Mucosa of rectum (tissue), 2 donors: ENCODE measurements at regions not wholly inside any gene's neighbourhood (a gene's known extent, or its start where the extent isn't known, plus 50 kb on each side); places are given as distances from the start of the nearest gene placed in this dataset.

ENCODE experiments used
- H3K27ac ChIP-seq, 2 donors: one replicate each; pipeline ENCODE4 v1.7.0; 2013; ENCODE audit warnings: inconsistent platforms in 2 of 2, low read depth in 2 of 2, low read length in 2 of 2
- H3K27me3 ChIP-seq, 2 donors: one replicate each; pipeline ENCODE4 v1.7.0; 2013; ENCODE audit warnings: low read length in 2 of 2; ENCODE audit not compliant: control insufficient read depth in 2 of 2, insufficient read depth in 2 of 2
- H3K36me3 ChIP-seq, 2 donors: one replicate each; pipeline ENCODE4 v1.7.0; 2013; ENCODE audit warnings: low read length in 2 of 2; ENCODE audit not compliant: control insufficient read depth in 2 of 2, insufficient read depth in 2 of 2
- H3K4me1 ChIP-seq, 2 donors: one replicate each; pipeline ENCODE4 v1.7.0; 2013; ENCODE audit warnings: low read length in 2 of 2, mild to moderate bottlenecking in 1 of 2; ENCODE audit not compliant: control insufficient read depth in 2 of 2, insufficient read depth in 2 of 2
- H3K4me3 ChIP-seq, 2 donors: one replicate each; pipeline ENCODE4 v1.7.0; 2013; ENCODE audit warnings: low read length in 2 of 2
- H3K9ac ChIP-seq, 2 donors: one replicate each; pipeline ENCODE4 v1.7.0; 2013; ENCODE audit warnings: low read length in 2 of 2, low read depth in 1 of 2, mild to moderate bottlenecking in 1 of 2
- H3K9me3 ChIP-seq, 2 donors: one replicate each; pipeline ENCODE4 v1.7.0; 2013; ENCODE audit warnings: low read length in 2 of 2; ENCODE audit not compliant: control insufficient read depth in 2 of 2
- donor health status: healthy.
- donor health status: Normal muscosa, but diverticular disease.

DNA sequence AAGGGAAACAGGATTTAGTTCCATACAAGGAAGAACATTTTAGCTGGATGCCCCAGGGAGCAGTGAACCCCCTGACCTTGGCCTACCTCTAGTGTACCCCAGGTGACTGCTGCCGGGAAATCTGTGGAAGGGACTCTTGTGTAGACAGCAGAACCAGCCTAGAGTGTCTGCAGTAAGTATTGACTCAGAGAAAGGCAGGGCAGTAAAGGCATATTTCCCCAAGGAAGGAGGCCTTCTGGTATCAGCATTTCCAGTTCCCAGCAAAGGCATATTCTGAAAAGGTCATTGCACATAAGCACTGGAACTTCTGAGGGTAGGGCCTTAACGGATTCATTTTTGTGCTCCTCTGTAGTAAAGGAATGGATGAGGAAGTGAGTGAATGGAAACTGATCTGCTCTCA, 246.2 kb downstream of the FAM43A start:
- no peaks in the 10 kb centered on the region for H3K9me3 ChIP-seq
- H3K4me3 ChIP-seq = no peak overlapping the region
- no peak overlapping the region for H3K27ac ChIP-seq
- H3K27me3 ChIP-seq = no peaks in the 10 kb centered on the region
- H3K4me1 ChIP-seq = no peaks in the 10 kb centered on the region
- H3K9ac ChIP-seq = no peak overlapping the region
- H3K36me3 ChIP-seq = no peaks in the 10 kb centered on the region

DNA sequence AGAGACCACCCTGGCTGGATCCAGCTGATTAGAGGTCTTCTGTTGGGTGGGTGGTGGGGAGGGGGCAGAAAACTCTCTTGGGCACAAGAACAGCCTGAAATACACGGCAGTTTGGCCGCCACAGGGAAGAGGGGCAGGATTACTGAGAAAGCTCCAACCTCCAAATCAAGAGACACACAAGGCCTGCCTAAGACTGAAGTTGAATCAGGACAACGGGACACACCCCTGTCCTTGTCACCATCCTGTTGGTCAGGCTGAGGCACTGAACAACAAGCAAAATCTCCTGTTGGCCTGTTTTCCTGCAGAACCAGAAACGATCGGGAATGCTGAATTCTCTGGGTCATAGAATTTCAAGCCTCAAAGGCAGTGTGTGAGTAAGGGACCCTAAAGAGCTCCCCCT, 247.8 kb downstream of the FAM43A start:
- Histone ChIP-seq H3K27ac (no peak overlapping the region), H3K9ac (no peak overlapping the region), H3K36me3 (no peaks in the 10 kb centered on the region), H3K4me1 (peaks cover 0 to under 1% of the 10 kb centered on the region in 2 donors), H3K9me3 (no peaks in the 10 kb centered on the region), H3K4me3 (no peak overlapping the region), H3K27me3 (no peaks in the 10 kb centered on the region)

DNA sequence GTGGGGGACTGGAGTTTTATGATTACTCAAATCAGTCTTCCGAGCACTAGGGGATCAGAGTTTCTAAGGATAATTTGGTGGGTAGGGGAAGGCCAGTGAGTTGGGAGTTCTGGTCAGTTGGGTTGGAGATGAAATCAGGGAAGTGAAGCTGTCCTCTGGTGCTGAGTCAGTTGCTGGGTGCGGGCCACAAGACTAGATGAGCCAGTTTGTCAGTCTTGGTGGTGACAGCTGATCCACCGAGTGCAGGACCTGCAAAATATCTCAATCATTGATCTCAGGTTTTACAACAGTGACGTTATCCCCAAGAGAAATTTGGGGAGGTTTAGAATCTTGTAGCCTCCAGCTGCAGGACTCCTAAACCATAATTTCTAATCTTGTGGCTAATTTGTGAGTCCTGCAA, 249.4 kb downstream of the FAM43A start:
- no peaks in the 10 kb centered on the region for H3K27me3 ChIP-seq
- H3K27ac ChIP-seq = no peak overlapping the region
- no peaks in the 10 kb centered on the region for H3K9me3 ChIP-seq
- H3K4me1 ChIP-seq = peaks cover 0 to 3% of the 10 kb centered on the region in 2 donors
- no peak overlapping the region for H3K9ac ChIP-seq
- H3K4me3 ChIP-seq = no peak overlapping the region
- no peaks in the 10 kb centered on the region for H3K36me3 ChIP-seq

DNA sequence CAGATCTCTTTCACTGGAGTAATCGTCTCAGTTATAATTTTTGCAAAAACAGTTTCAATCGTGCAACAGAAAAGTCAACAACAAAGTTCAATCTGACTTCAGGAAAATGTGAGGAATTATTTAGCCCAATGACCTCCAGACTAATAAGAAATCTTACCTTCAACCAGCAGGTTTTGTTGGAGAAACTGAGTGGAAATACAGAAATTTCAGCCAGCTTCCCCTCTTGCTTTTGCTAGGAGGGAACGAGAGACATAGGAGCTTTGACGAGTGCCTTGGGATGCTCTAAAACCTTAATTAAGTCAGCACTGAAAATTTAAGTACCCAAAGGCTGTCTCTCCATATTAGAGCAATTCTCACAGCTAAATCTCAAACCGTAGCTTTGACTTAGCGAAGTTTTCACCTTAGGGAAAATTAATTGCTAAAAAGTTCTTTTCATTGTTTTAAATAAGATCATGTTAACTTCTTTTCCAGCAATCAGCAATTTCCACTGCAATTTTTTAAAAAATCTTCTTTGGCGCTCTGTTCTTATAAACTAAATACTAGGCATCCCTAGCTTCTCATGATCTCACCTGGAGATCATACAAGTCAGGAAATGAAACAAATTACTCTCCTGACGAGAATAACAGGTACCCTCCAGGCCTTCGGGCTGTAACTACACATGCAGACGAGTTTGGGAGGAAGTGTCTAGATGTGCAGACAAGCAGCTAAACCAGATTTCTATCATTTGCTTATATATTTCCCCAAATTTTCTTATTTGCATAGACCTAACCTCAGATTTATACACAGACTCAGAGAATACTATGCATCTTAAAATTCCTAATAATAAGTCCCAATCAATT, 250.2 kb downstream of the FAM43A start:
- no peaks in the 10 kb centered on the region for H3K27me3 ChIP-seq
- H3K9me3 ChIP-seq = no peaks in the 10 kb centered on the region
- H3K36me3 ChIP-seq = no peaks in the 10 kb centered on the region
- no peak overlapping the region for H3K27ac ChIP-seq
- H3K4me3 ChIP-seq = no peak overlapping the region
- no peak overlapping the region for H3K9ac ChIP-seq
- H3K4me1 ChIP-seq = peaks cover 0 to 3% of the 10 kb centered on the region in 2 donors

DNA sequence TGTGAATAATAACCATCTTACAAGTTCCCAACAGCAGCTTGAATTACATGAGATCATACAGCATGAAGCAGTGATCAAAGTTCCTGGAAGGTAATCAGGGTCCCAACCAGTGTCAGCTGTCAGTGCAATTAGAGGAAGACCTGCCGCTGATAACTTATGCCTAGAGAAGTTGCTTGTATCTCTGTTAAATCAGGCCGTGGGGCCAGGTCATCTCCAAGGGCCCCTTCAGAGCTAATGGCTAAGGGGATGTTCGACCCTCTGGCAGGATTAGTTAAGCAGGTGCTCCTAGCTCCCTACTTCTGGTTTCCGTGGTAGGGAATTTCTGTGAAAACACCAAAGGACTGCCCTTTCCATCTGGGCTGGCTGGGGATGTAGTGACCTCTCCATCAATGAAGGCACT, 251.0 kb downstream of the FAM43A start:
- Histone ChIP-seq H3K9me3 (no peaks in the 10 kb centered on the region), H3K9ac (no peak overlapping the region), H3K27me3 (no peaks in the 10 kb centered on the region), H3K4me3 (no peak overlapping the region), H3K36me3 (no peaks in the 10 kb centered on the region), H3K4me1 (peaks cover 0 to 3% of the 10 kb centered on the region in 2 donors), H3K27ac (no peak overlapping the region)

DNA sequence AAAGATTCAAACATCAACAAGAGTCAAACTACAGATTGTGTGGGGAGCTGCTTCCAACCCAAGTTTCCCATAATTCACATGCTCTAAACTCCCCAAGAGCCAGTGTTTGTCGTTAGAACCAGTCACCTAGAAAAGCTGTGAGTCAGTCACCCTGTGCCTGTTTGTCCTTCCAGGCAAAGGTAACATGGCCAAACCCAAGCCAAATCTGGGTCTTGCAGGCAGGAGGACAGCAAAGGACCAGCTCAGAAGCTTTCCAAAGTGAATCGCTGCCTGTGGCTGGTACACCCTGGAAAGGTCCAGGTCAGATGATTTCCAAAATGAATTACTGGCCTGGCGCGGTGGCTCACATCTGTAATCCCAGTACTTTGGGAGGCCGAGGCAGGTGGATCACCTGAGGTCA, 251.5 kb downstream of the FAM43A start:
- Histone ChIP-seq H3K4me1 (peaks cover 2 to 3% of the 10 kb centered on the region in 2 donors), H3K9ac (no peak overlapping the region), H3K4me3 (no peak overlapping the region), H3K36me3 (no peaks in the 10 kb centered on the region), H3K27ac (no peak overlapping the region), H3K27me3 (no peaks in the 10 kb centered on the region), H3K9me3 (no peaks in the 10 kb centered on the region)

DNA sequence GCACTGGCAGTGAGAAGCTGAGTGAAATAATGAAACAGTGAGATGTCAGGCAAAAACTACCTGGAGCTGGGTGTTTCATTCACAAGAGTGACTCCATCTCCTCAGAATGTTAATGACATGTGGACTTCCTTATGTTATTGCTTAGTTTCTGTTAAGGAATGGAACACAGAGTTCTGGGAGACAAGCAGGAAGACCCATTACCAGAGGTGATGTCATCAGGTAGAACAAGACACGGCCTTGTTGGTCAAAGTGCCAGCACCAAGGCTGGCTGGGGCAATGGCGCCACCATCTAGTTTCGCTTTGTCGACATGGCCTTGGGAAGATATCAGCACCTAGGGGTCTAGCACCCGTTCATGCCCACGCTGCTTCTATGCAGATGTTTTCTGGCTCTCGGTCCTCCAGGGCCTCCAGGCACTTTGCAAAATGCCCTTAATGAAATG, 252.2 kb downstream of the FAM43A start:
- no peak overlapping the region for H3K9ac ChIP-seq
- no peak overlapping the region for H3K4me3 ChIP-seq
- no peaks in the 10 kb centered on the region for H3K9me3 ChIP-seq
- H3K27ac ChIP-seq = no peak overlapping the region
- peaks cover 3 to 6% of the 10 kb centered on the region in 2 donors for H3K4me1 ChIP-seq
- H3K27me3 ChIP-seq = no peaks in the 10 kb centered on the region
- H3K36me3 ChIP-seq = no peaks in the 10 kb centered on the region

DNA sequence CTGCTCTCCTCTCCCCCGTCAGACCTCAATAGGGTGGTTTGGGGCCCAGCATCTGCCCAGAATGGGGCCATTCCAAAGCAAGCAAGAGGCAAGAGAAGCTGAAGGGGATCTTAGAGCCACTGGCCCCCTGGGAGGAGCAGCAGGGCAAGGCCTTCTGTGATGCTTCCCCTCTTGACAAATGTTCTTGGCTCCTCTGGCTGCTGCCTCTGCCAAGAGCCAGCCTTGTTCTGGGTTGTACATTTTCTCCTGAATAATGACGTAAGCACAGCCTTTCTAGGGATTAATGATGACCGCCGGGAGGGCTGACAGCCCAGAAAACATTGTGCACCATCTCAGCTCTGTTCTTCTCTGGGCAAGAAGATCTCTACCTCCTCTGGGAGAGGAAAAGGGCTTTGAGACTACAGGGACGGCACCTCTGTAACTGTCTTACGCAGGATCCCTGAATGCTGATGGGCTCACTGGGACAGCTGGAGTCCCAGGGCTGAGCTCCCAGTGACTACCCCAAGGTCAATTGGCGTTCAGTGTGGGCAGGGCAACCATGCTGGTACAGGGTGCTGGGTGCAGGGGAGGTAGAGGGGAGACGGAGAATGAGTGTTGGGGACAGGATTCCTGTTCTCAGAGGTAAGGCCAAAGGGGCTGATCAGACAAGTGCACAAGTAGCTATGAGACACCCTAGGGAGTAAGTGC, 253.3 kb downstream of the FAM43A start:
- Histone ChIP-seq H3K9ac (no peak overlapping the region), H3K4me1 (peaks cover 3 to 6% of the 10 kb centered on the region in 2 donors), H3K27ac (no peak overlapping the region), H3K4me3 (no peak overlapping the region), H3K36me3 (no peaks in the 10 kb centered on the region), H3K9me3 (no peaks in the 10 kb centered on the region), H3K27me3 (no peaks in the 10 kb centered on the region)

DNA sequence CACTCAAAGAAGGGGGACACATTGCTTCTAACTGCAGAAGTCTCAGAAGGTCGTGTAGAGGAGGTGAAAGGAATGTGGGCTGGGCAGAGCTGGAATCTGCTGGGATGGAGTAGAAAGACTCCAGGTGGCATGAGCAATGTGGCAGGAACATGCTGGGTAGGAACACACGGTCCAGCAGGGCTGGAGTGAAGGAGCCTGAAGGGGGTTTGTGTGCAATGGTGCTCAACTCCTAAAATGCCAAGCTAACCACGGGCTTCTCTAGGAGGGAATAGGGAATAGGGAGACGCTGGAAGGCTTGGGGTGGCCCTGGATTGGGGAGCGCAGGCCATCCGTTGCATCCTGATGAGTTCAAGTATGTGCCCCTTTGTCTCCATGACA, 253.8 kb downstream of the FAM43A start:
- H3K4me1 ChIP-seq = peaks cover 3 to 6% of the 10 kb centered on the region in 2 donors
- no peak overlapping the region for H3K27ac ChIP-seq
- H3K4me3 ChIP-seq = no peak overlapping the region
- no peaks in the 10 kb centered on the region for H3K9me3 ChIP-seq
- H3K36me3 ChIP-seq = no peaks in the 10 kb centered on the region
- H3K27me3 ChIP-seq = no peaks in the 10 kb centered on the region
- H3K9ac ChIP-seq = no peak overlapping the region

DNA sequence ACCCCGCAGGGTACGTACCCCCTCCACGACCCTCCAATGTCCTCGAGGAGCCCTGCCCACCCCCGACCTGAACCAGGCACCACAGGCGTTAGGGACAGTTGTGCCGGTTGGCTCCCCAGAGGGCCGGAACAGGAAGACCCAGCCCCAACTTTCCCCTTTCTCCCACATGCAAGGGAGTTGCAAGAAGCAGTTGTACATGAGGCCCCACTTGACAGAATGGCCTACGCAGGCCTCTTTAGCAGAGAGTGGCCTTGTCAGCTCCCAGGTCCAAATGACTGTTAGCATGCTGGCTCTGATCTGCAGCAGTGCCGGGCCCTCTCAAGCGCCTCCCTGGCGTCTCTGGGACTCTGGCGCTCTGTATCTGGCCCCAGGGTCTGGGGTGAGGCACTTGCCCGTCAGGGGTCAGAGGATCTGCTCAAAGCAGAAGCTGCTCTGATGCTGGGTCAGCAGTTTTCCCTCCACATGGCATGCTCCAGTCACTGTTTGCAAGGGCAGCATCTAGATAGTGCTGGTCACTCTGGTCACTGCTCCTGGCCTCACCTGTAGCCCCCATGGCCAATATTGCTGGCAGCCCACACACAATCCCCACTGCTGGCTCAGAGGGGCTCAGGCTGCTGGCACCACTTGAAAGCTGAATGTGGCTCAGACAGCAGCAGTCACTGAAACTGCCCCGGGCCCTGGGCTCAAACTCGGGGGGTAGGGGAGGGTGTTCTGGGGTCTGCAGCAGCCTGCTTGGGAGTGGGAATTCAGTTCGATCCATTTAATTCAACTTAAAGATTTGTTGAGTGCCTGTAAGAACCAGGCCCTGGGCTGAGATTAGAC, 254.5 kb downstream of the FAM43A start:
- no peak overlapping the region for H3K27ac ChIP-seq
- no peaks in the 10 kb centered on the region for H3K27me3 ChIP-seq
- no peaks in the 10 kb centered on the region for H3K36me3 ChIP-seq
- no peak overlapping the region for H3K4me3 ChIP-seq
- H3K9ac ChIP-seq = no peak overlapping the region
- H3K9me3 ChIP-seq = no peaks in the 10 kb centered on the region
- peaks cover 3 to 6% of the 10 kb centered on the region in 2 donors for H3K4me1 ChIP-seq
